ENCODE measurements at regions not wholly inside any gene's neighbourhood (a gene's known extent, or its start where the extent isn't known, plus 50 kb on each side); places are given as distances from the start of the nearest gene placed in this dataset.

- H3K4me1 Mint-ChIP-seq (ENCODE audit: low read depth in 2 of 2): no peaks in the 10 kb centered on the region
- H3K4me3 Mint-ChIP-seq: no peak overlapping the region
- no peak overlapping the region for H3K27ac Mint-ChIP-seq
- DNase-seq (no peak), ATAC-seq (replicated peaks) (no peak)
- H3K9me3 Mint-ChIP-seq: no peaks in the 10 kb centered on the region
- peaks cover 46 to 66% of the 10 kb centered on the region in 2 donors for H3K27me3 Mint-ChIP-seq
- H3K36me3 Mint-ChIP-seq (ENCODE audit: insufficient read depth): no peaks in the 10 kb centered on the region
Observed at GRCh38 chr20:51162015-51162414, 139.1 kb upstream of the KCNG1 start.

GRCh38 chr20:51160821-51161220 is 137.9 kb upstream of the KCNG1 start:
- H3K4me3 Mint-ChIP-seq: no peak overlapping the region
- no peak for ATAC-seq (replicated peaks)

GRCh38 chr20:51159981-51160380 is 137.1 kb upstream of the KCNG1 start:
- no peak overlapping the region for H3K27ac Mint-ChIP-seq
- no peaks in the 10 kb centered on the region for H3K4me1 Mint-ChIP-seq (ENCODE audit: low read depth in 2 of 2)
- H3K36me3 Mint-ChIP-seq (ENCODE audit: insufficient read depth): no peaks in the 10 kb centered on the region
- no peak for ATAC-seq (replicated peaks)
- no peaks in the 10 kb centered on the region for H3K9me3 Mint-ChIP-seq
- peaks cover 52 to 78% of the 10 kb centered on the region in 2 donors for H3K27me3 Mint-ChIP-seq
- no peak overlapping the region for H3K4me3 Mint-ChIP-seq
- no peak for DNase-seq

More at GRCh38 chr20:51160821-51161220, 137.9 kb upstream of the KCNG1 start:
- Mint-ChIP-seq H3K36me3 (ENCODE audit: insufficient read depth) (no peaks in the 10 kb centered on the region), H3K4me1 (ENCODE audit: low read depth in 2 of 2) (no peaks in the 10 kb centered on the region), H3K27ac (no peak overlapping the region), H3K27me3 (peaks cover 46 to 70% of the 10 kb centered on the region in 2 donors), H3K9me3 (no peaks in the 10 kb centered on the region)
- no peak for DNase-seq

GRCh38 chr20:51159303-51159702 is 136.4 kb upstream of the KCNG1 start:
- no peaks in the 10 kb centered on the region for H3K4me1 Mint-ChIP-seq (ENCODE audit: low read depth in 2 of 2)

GRCh38 chr20:51158226-51158625 is 135.3 kb upstream of the KCNG1 start:
- H3K4me3 Mint-ChIP-seq: no peak overlapping the region
- no peak for ATAC-seq (replicated peaks)
- H3K9me3 Mint-ChIP-seq: no peaks in the 10 kb centered on the region
- no peak for DNase-seq
- no peaks in the 10 kb centered on the region for H3K36me3 Mint-ChIP-seq (ENCODE audit: insufficient read depth)
- peaks cover 61 to 82% of the 10 kb centered on the region in 2 donors for H3K27me3 Mint-ChIP-seq
- H3K27ac Mint-ChIP-seq: no peak overlapping the region
- no peaks in the 10 kb centered on the region for H3K4me1 Mint-ChIP-seq (ENCODE audit: low read depth in 2 of 2)

More at GRCh38 chr20:51159303-51159702, 136.4 kb upstream of the KCNG1 start:
- Mint-ChIP-seq H3K27ac (no peak overlapping the region), H3K9me3 (no peaks in the 10 kb centered on the region), H3K27me3 (peaks cover 52 to 82% of the 10 kb centered on the region in 2 donors), H3K36me3 (ENCODE audit: insufficient read depth) (no peaks in the 10 kb centered on the region), H3K4me3 (no peak overlapping the region)
- DNase-seq: no peak
- ATAC-seq (replicated peaks): no peak

GRCh38 chr20:51156041-51156982 is 133.4 kb upstream of the KCNG1 start:
- H3K27me3 Mint-ChIP-seq: peaks cover 53 to 63% of the 10 kb centered on the region in 2 donors
- H3K4me3 Mint-ChIP-seq: no peak overlapping the region
- no peak overlapping the region for H3K27ac Mint-ChIP-seq
- DNase-seq: no peak
- no peak for ATAC-seq (replicated peaks)
- no peaks in the 10 kb centered on the region for H3K36me3 Mint-ChIP-seq (ENCODE audit: insufficient read depth)
- H3K9me3 Mint-ChIP-seq: no peaks in the 10 kb centered on the region
- no peaks in the 10 kb centered on the region for H3K4me1 Mint-ChIP-seq (ENCODE audit: low read depth in 2 of 2)

GRCh38 chr20:51154708-51155690 is 132.1 kb upstream of the KCNG1 start:
- no peaks in the 10 kb centered on the region for H3K36me3 Mint-ChIP-seq (ENCODE audit: insufficient read depth)
- peaks cover 41 to 50% of the 10 kb centered on the region in 2 donors for H3K27me3 Mint-ChIP-seq
- no peak overlapping the region for H3K4me3 Mint-ChIP-seq
- ATAC-seq (replicated peaks): no peak
- H3K27ac Mint-ChIP-seq: no peak overlapping the region
- H3K4me1 Mint-ChIP-seq (ENCODE audit: low read depth in 2 of 2): no peaks in the 10 kb centered on the region
- no peaks in the 10 kb centered on the region for H3K9me3 Mint-ChIP-seq
- DNase-seq: no peak

GRCh38 chr20:51153867-51154707 is 131.2 kb upstream of the KCNG1 start:
- Mint-ChIP-seq H3K4me3 (no peak overlapping the region), H3K27me3 (peaks cover 39 to 41% of the 10 kb centered on the region in 2 donors), H3K36me3 (ENCODE audit: insufficient read depth) (no peaks in the 10 kb centered on the region), H3K4me1 (ENCODE audit: low read depth in 2 of 2) (no peaks in the 10 kb centered on the region), H3K9me3 (no peaks in the 10 kb centered on the region), H3K27ac (no peak overlapping the region)
- DNase-seq: no peak
- ATAC-seq (replicated peaks): no peak

GRCh38 chr20:51148941-51149340 is 126.0 kb upstream of the KCNG1 start:
- no peak overlapping the region for H3K4me3 Mint-ChIP-seq
- ATAC-seq (replicated peaks) (no peak), DNase-seq (no peak)
- no peak overlapping the region for H3K27ac Mint-ChIP-seq
- no peaks in the 10 kb centered on the region for H3K36me3 Mint-ChIP-seq (ENCODE audit: insufficient read depth)
- peaks cover 19 to 45% of the 10 kb centered on the region in 2 donors for H3K27me3 Mint-ChIP-seq
- H3K4me1 Mint-ChIP-seq (ENCODE audit: low read depth in 2 of 2): no peaks in the 10 kb centered on the region
- no peaks in the 10 kb centered on the region for H3K9me3 Mint-ChIP-seq

- no peak for ATAC-seq (replicated peaks)
- no peak for DNase-seq
Observed at GRCh38 chr20:51144476-51144875, 121.6 kb upstream of the KCNG1 start.

GRCh38 chr20:51143652-51144051 is 120.7 kb upstream of the KCNG1 start:
- ATAC-seq (replicated peaks) (no peak), DNase-seq (no peak)
- peaks cover 65 to 71% of the 10 kb centered on the region in 2 donors for H3K27me3 Mint-ChIP-seq
- H3K36me3 Mint-ChIP-seq (ENCODE audit: insufficient read depth): no peaks in the 10 kb centered on the region
- H3K4me1 Mint-ChIP-seq (ENCODE audit: low read depth in 2 of 2): peaks cover 0 to 2% of the 10 kb centered on the region in 2 donors
- H3K4me3 Mint-ChIP-seq: no peak overlapping the region
- H3K27ac Mint-ChIP-seq: no peak overlapping the region
- H3K9me3 Mint-ChIP-seq: no peaks in the 10 kb centered on the region

More at GRCh38 chr20:51144476-51144875, 121.6 kb upstream of the KCNG1 start:
- no peaks in the 10 kb centered on the region for H3K9me3 Mint-ChIP-seq
- no peaks in the 10 kb centered on the region for H3K36me3 Mint-ChIP-seq (ENCODE audit: insufficient read depth)
- H3K27me3 Mint-ChIP-seq: peaks cover 61 to 63% of the 10 kb centered on the region in 2 donors
- H3K27ac Mint-ChIP-seq: no peak overlapping the region
- no peak overlapping the region for H3K4me3 Mint-ChIP-seq
- H3K4me1 Mint-ChIP-seq (ENCODE audit: low read depth in 2 of 2): no peaks in the 10 kb centered on the region

- peaks cover 0 to 2% of the 10 kb centered on the region in 2 donors for H3K4me1 Mint-ChIP-seq (ENCODE audit: low read depth in 2 of 2)
- H3K9me3 Mint-ChIP-seq: no peaks in the 10 kb centered on the region
- H3K36me3 Mint-ChIP-seq (ENCODE audit: insufficient read depth): no peaks in the 10 kb centered on the region
- peaks cover 56 to 76% of the 10 kb centered on the region in 2 donors for H3K27me3 Mint-ChIP-seq
- H3K4me3 Mint-ChIP-seq: no peak overlapping the region
- ATAC-seq (replicated peaks): no peak
- DNase-seq: no peak
- no peak overlapping the region for H3K27ac Mint-ChIP-seq
Observed at GRCh38 chr20:51142448-51142847, 119.5 kb upstream of the KCNG1 start.
